OCI-LY3 (cell line): ENCODE measurements at regions not wholly inside any gene's neighbourhood (a gene's known extent, or its start where the extent isn't known, plus 50 kb on each side); places are given as distances from the start of the nearest gene placed in this dataset.
A peak's percentile ranks its signal among the peaks of the same experiment; 100 is the strongest.

Source experiments
- H2AFZ ChIP-seq: fragments of 200-600, 300-600 bp; shearing (Covaris generic); 2 replicates; pipeline ENCODE4 v1.6.0; 2014; ENCODE audit warnings: antibody characterized with exemption, low read depth, low read length
- H3K27ac ChIP-seq: fragments of 200-600, 300-600 bp; sonication (generic); 2 replicates; pipeline ENCODE4 v1.5.1; 2014; ENCODE audit warnings: mild to moderate bottlenecking, low read length, moderate library complexity, mixed read lengths
- H3K27me3 ChIP-seq: fragments of 200-600, 300-600 bp; sonication (generic); 2 replicates; pipeline ENCODE4 v1.6.1; 2014; ENCODE audit warnings: low read depth, low read length, mixed read lengths
- H3K36me3 ChIP-seq: fragments of 200-600, 300-600 bp; sonication (generic); replicated peaks from 2 replicates; pipeline ENCODE3; 2014; ENCODE audit warnings: low read depth, low read length, mixed read lengths
- H3K4me1 ChIP-seq: fragments of 300-600, 200-600 bp; sonication (generic); 2 replicates; pipeline ENCODE4 v1.6.1; 2014; ENCODE audit warnings: low read length, mixed read lengths
- H3K4me2 ChIP-seq: fragments of 200-600, 300-600 bp; sonication (generic); 2 replicates; pipeline ENCODE4 v1.6.1; 2014; ENCODE audit warnings: low read length, mixed read lengths
- H3K4me3 ChIP-seq: fragments of 300-600, 200-600 bp; sonication (generic); 2 replicates; pipeline ENCODE4 v1.5.1; 2014; ENCODE audit warnings: antibody characterized with exemption, mild to moderate bottlenecking, low read length, moderate library complexity
- H3K79me2 ChIP-seq: fragments of 300-600, 200-600 bp; shearing (Covaris generic); 2 replicates; pipeline ENCODE4 v1.6.1; 2014; ENCODE audit warnings: mild to moderate bottlenecking, low read length, mixed read lengths
- H3K9ac ChIP-seq: fragments of 300-600, 200-600 bp; shearing (Covaris generic); 2 replicates; pipeline ENCODE4 v1.6.0; 2014; ENCODE audit warnings: mild to moderate bottlenecking, low read length, moderate library complexity
- H3K9me3 ChIP-seq: fragments of 200-600, 300-600 bp; shearing (Covaris generic); 2 replicates; pipeline ENCODE4 v1.6.1; 2014; ENCODE audit warnings: low read length, mixed read lengths; ENCODE audit not compliant: insufficient read depth
- H4K20me1 ChIP-seq: fragments of 200-600, 300-600 bp; sonication (generic); 2 replicates; pipeline ENCODE4 v1.6.1; 2016; ENCODE audit warnings: low read length, mixed read lengths; ENCODE audit not compliant: insufficient read depth
- EZH2phosphoT487 ChIP-seq: fragments of 200-600 bp; shearing (Covaris generic); IDR thresholded peaks from 2 replicates; pipeline ENCODE4 v1.6.1; 2018; ENCODE audit warnings: antibody characterized with exemption, mixed run types, low read depth
- TF ChIP-seq, protein P1 (sequence below): fragments of 200-600, 300-600 bp; sonication (generic); IDR thresholded peaks from 2 replicates; pipeline ENCODE4 v1.5.1; 2014; ENCODE audit warnings: antibody characterized with exemption, low read length, low read depth

DNA sequence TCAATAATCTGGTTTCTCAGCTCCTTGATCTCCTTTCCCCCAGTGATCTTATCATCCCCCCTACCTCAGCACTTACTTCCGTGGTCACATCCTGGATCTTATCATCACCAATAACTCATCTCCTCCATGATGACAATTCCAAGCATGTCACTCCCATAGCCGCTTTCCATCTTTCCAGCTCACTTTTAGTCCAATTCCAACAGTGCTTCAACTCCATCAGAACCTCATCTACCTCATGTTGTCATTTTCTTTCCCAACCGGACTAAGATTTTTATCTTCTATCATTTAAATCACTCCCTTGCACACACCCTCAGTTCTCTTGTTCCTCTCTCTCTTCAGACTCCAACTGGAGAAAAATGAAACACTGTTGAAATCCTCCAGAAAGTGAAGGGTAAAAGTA, 75.9 kb upstream of the UBE2E2 start:
- no peak overlapping the region for H3K4me2 ChIP-seq
- no peaks in the 10 kb centered on the region for H3K79me2 ChIP-seq
- peaks cover 3% of the 10 kb centered on the region; the same call in 1 of the 2 replicates for H3K27me3 ChIP-seq
- H3K4me1 ChIP-seq = no peaks in the 10 kb centered on the region
- H3K27ac ChIP-seq = no peak overlapping the region
- no peak overlapping the region for H3K9ac ChIP-seq
- H2AFZ ChIP-seq = no peak overlapping the region
- no peaks in the 10 kb centered on the region for H3K36me3 ChIP-seq
- TF ChIP-seq EZH2phosphoT487 = no peak
- TF ChIP-seq, protein P1, sequence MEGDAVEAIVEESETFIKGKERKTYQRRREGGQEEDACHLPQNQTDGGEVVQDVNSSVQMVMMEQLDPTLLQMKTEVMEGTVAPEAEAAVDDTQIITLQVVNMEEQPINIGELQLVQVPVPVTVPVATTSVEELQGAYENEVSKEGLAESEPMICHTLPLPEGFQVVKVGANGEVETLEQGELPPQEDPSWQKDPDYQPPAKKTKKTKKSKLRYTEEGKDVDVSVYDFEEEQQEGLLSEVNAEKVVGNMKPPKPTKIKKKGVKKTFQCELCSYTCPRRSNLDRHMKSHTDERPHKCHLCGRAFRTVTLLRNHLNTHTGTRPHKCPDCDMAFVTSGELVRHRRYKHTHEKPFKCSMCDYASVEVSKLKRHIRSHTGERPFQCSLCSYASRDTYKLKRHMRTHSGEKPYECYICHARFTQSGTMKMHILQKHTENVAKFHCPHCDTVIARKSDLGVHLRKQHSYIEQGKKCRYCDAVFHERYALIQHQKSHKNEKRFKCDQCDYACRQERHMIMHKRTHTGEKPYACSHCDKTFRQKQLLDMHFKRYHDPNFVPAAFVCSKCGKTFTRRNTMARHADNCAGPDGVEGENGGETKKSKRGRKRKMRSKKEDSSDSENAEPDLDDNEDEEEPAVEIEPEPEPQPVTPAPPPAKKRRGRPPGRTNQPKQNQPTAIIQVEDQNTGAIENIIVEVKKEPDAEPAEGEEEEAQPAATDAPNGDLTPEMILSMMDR = no peak
- no peaks in the 10 kb centered on the region for H3K9me3 ChIP-seq
- H3K4me3 ChIP-seq = no peak overlapping the region
- no peaks in the 10 kb centered on the region for H4K20me1 ChIP-seq

DNA sequence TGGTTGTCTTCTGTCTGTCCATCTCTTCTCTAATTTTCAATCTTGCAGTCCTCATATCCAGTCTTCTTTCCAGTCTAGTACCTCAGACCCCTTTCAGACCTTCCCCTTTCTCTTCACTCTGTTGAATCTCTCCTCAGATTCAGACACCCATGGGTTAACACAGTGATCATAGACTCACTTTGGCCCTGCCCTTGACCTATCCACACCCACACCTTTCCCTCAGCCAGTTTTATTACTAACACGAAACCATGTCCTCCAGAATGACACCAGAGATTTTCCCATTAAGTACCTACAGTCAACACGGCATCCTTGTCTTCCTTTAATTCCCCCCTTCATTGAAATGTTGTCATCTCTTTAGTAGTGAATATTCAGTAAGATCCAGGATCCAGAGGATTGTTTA, 74.5 kb upstream of the UBE2E2 start:
- no peak overlapping the region for H2AFZ ChIP-seq
- no peaks in the 10 kb centered on the region for H3K79me2 ChIP-seq
- no peaks in the 10 kb centered on the region for H3K4me1 ChIP-seq
- no peak overlapping the region for H3K4me2 ChIP-seq
- no peaks in the 10 kb centered on the region for H3K36me3 ChIP-seq
- TF ChIP-seq EZH2phosphoT487 = no peak
- TF ChIP-seq, protein P1 = no peak
- no peak overlapping the region for H3K27ac ChIP-seq
- H4K20me1 ChIP-seq = no peaks in the 10 kb centered on the region
- peaks cover 3% of the 10 kb centered on the region; the same call in 1 of the 2 replicates for H3K27me3 ChIP-seq
- no peak overlapping the region for H3K9ac ChIP-seq
- no peak overlapping the region for H3K4me3 ChIP-seq
- H3K9me3 ChIP-seq = no peaks in the 10 kb centered on the region

DNA sequence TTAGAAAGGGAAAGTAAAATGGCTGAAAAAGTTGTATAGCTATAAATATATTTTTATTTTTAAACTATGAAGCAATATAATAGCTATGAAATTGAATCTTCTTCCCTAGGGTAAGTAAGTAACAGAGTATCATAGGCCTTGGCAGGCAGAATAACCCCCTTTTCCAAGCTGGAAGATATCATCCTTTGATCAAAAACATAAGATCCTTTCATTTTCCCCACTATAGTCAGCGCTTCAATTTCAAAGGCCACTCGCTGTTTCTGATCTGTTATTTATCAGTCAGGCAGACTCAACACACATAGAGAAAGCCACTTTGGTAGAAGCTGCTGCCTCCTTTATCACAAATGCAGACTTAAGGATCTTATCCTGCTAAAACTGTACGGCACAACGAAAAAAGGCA, 74.0 kb upstream of the UBE2E2 start:
- H3K27me3 ChIP-seq = peaks cover 3% of the 10 kb centered on the region; the same call in 1 of the 2 replicates

DNA sequence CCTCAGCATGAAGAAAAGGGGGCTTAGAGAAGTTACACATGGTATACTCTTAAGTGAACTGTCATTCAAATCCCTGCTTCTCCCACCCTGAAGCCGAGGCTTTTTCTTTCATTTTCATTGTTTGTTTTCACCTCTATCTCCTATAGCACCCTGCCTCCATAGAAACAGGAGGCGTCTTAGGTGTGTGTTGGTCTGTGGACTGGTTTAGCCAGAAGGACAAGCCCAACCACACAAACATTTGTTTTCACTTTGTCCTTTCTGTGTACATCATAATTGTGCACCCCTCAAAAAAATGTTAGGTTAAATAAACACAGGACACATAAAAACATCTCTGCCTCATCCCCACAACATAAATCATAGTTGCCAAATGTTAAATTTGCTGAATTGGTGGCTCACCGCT, 73.3 kb upstream of the UBE2E2 start:
- TF ChIP-seq, protein P1 = no peak
- no peak for TF ChIP-seq EZH2phosphoT487
- Histone ChIP-seq H3K9ac (no peak overlapping the region), H3K4me1 (no peaks in the 10 kb centered on the region), H4K20me1 (no peaks in the 10 kb centered on the region), H3K4me2 (peak overlapping the region; percentile 38), H3K79me2 (no peaks in the 10 kb centered on the region), H3K27ac (no peak overlapping the region), H3K36me3 (no peaks in the 10 kb centered on the region), H3K9me3 (no peaks in the 10 kb centered on the region), H2AFZ (peak overlapping the region; percentile 36; the same call in 1 of the 2 replicates), H3K4me3 (peak overlapping the region; percentile 20; the same call in 1 of the 2 replicates), H3K27me3 (peaks cover 3% of the 10 kb centered on the region; the same call in 1 of the 2 replicates)

More for the DNA sequence above, 74.0 kb upstream of the UBE2E2 start:
- Histone ChIP-seq H3K4me3 (no peak overlapping the region), H3K27ac (no peak overlapping the region), H3K9ac (no peak overlapping the region), H3K4me1 (no peaks in the 10 kb centered on the region), H4K20me1 (no peaks in the 10 kb centered on the region), H3K36me3 (no peaks in the 10 kb centered on the region), H3K79me2 (no peaks in the 10 kb centered on the region), H2AFZ (peak overlapping the region; percentile 36; the same call in 1 of the 2 replicates), H3K4me2 (0 out of 2 replicates have a peak overlapping the region, but pooled peaks have one; percentile 38), H3K9me3 (no peaks in the 10 kb centered on the region)
- TF ChIP-seq, protein P1 = no peak
- TF ChIP-seq EZH2phosphoT487 = no peak
